GM21529 (cell line): ENCODE measurements at regions not wholly inside any gene's neighbourhood (a gene's known extent, or its start where the extent isn't known, plus 50 kb on each side); places are given as distances from the start of the nearest gene placed in this dataset.
"Not testable (repeated sequence)": the region's sequence is repeated elsewhere in the genome, so short reads cannot be mapped to it uniquely, and the experiment has no call there.

Experiments used
- ATAC-seq: cut with Tn5 transposase; IDR thresholded peaks from one replicate; pipeline ENCODE4 v1.9.1; 2021; ENCODE audit not compliant: unreplicated experiment

- ATAC-seq = no peak
These were observed 576.2 kb downstream of the MATN1 start for GRCh38 chr1:30147188-30147587.

- ATAC-seq = no peak
These were observed 576.9 kb downstream of the MATN1 start for GRCh38 chr1:30146448-30146847.

- no peak for ATAC-seq
These were observed 577.6 kb downstream of the MATN1 start for GRCh38 chr1:30145723-30146303.

GRCh38 chr1:30144831-30145230 is 578.6 kb downstream of the MATN1 start:
- no peak for ATAC-seq

- ATAC-seq = no peak
These were observed 579.9 kb downstream of the MATN1 start for GRCh38 chr1:30143517-30143916.

GRCh38 chr1:30140566-30140965 is 582.8 kb downstream of the MATN1 start:
- no peak for ATAC-seq

- ATAC-seq = no peak
These were observed 584.5 kb downstream of the MATN1 start for GRCh38 chr1:30138891-30139290.

- no peak for ATAC-seq
These were observed 586.4 kb downstream of the MATN1 start for GRCh38 chr1:30137001-30137400.

GRCh38 chr1:30135698-30136097 is 587.7 kb downstream of the MATN1 start:
- no peak for ATAC-seq

- ATAC-seq = no peak
These were observed 588.7 kb downstream of the MATN1 start for GRCh38 chr1:30134466-30135217.

GRCh38 chr1:30133414-30134055 is 589.9 kb downstream of the MATN1 start:
- ATAC-seq = no peak

GRCh38 chr1:30132602-30133286 is 590.6 kb downstream of the MATN1 start:
- ATAC-seq = no peak

- not testable (repeated sequence) for ATAC-seq
These were observed 592.8 kb downstream of the MATN1 start for GRCh38 chr1:30130566-30130965.

GRCh38 chr1:30130099-30130498 is 593.3 kb downstream of the MATN1 start:
- ATAC-seq = no peak

- ATAC-seq = no peak
These were observed 593.8 kb downstream of the MATN1 start for GRCh38 chr1:30129421-30130055.

GRCh38 chr1:30129001-30129408 is 594.4 kb downstream of the MATN1 start:
- ATAC-seq = no peak

GRCh38 chr1:30126848-30127247 is 596.5 kb downstream of the MATN1 start:
- no peak for ATAC-seq

- ATAC-seq = no peak
These were observed 597.6 kb downstream of the MATN1 start for GRCh38 chr1:30125821-30126170.

GRCh38 chr1:30125021-30125820 is 598.2 kb downstream of the MATN1 start:
- no peak for ATAC-seq

GRCh38 chr1:30123896-30124295 is 599.5 kb downstream of the MATN1 start:
- no peak for ATAC-seq
